Suppressor macrophage (primary cell): ENCODE measurements at regions not wholly inside any gene's neighbourhood (a gene's known extent, or its start where the extent isn't known, plus 50 kb on each side); places are given as distances from the start of the nearest gene placed in this dataset.
"Not testable (repeated sequence)": the region's sequence is repeated elsewhere in the genome, so short reads cannot be mapped to it uniquely, and the experiment has no call there.

ENCODE experiments used
- DNase-seq, 4 experiments: peaks; one replicate each; pipeline ENCODE4 v3.0.0-alpha.2; 2020 to 2022

DNA sequence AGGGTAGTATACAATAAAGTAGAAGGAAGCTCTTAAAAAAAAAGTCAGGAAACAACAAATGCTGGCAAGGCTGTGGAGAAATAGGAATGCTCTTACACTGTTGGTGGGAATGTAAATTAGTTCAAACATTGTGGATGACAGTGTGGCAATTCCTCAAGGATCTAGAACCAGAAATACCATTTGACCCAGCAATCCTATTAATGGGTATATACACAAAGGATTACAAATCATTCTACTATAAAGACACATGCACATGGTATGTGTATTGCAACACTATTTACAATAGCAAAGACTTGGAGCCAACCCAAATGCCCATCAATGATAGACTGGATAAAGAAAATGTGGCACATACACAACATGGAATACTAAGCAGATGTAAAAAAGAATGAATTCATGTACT lies 444.9 kb upstream of the EPHA5 start:
- not testable (repeated sequence) for DNase-seq

DNA sequence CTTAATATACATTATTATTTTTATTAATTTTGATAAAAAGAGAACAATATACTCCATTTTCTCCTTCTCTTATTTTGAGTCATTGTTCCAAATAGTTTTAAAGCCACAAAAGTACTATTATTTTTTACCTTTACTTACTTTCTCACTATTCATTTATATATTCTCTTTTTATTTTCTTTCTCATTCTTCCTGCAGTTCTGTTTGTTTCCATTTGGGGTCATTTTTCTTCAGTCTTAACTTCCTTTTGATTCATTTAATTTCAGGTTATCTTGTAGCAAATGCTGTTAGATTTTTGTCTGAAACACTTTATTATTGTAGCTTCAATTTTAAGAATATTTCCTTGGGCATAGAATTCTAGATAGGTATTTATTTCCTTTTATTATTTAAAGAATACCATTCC lies 438.6 kb upstream of the EPHA5 start:
- no peak for DNase-seq

DNA sequence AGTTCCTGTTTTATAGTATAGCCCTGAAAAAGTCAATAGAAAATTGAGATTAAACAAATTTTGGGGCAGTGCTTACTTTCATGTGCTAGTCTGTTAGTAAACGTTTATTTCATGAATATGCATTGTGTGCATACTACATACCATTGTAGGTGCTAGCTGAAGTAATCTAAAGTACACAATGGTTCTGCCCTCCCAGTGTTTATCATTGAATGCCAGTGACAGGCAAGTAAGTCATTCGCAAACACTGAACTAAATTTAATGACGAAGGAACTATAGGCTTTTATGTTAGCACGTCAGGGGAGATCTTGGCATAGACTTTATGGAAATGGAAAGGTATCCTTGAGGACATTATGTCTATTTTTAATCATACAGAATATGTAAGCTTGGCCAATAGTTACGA lies 426.9 kb upstream of the EPHA5 start:
- no peak for DNase-seq

- no peak for DNase-seq
Measured at GRCh38 chr4:66095065-66095464, 424.8 kb upstream of the EPHA5 start.

DNA sequence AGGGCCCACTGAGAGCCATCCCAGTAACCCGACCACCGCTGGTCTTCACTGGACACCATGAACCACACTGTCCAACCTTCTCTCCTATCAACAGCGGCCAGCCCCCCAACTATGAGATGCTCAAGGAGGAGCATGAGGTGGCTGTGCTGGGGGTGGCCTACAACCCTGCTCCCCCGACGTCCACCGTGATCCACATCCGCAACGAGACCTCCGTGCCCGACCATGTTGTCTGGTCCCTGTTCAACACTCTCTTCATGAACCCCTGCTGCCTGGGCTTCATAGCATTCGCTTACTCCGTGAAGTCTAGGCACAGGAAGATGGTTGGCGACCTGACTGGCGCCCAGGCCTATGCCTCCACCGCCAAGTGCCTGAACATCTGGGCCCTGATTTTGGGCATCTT lies 423.8 kb upstream of the EPHA5 start:
- DNase-seq: no peak

DNA sequence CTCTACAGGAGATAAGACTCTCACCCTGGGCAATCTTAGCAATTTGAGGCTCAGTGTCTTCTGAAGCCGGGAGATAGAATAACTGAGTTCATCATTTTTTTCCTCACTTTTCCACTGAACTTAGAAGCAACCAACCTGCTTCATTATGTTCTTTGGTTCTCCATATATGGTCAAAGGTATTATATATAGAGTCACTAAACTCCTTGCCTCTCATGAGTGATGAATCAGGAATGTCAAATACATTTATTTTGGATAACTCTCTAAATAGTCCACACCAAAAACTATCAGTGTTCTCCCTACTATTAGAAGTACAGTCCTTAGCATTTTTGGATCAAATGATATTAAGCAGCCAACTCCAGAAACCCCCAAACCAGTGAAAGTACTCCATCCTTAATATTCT lies 421.5 kb upstream of the EPHA5 start:
- no peak for DNase-seq

DNA sequence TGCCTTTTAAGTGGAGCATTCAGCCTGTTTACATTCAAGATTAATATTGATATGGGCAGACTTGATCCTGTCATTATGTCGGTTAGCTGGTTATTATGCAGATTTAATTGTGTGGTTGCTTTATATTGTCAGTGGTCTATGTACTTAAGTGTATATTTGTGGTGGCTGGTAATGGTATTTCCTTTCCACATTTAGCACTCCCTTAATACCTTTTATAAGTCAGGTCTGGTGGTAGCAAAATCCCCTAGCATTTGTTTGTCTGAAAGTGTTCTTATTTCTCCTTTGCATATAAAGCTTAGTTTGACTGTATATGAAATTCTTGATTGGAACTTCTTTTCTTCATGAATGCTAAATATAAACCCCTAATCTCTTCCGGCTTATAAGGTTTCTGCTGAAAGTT lies 403.7 kb upstream of the EPHA5 start:
- DNase-seq: no peak

DNA sequence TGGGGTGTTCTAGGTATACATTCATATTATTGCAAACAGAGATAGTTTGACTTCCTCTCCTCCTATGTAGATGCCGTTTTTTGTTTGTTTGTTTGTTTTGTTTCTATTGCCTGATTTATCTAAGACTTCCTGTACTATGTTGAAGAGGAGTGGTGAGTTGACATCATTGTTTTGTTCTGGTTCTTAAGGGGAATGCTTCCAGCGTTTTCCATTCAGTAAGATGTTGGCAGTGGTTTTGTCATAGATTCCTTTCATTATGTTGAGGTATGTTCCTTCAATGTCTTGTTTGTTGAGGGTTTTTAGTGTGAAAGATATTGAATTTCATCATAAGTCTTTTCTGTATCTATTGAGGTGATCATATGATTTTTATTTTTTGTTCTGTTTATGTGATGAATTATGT lies 401.6 kb upstream of the EPHA5 start:
- no peak for DNase-seq

DNA sequence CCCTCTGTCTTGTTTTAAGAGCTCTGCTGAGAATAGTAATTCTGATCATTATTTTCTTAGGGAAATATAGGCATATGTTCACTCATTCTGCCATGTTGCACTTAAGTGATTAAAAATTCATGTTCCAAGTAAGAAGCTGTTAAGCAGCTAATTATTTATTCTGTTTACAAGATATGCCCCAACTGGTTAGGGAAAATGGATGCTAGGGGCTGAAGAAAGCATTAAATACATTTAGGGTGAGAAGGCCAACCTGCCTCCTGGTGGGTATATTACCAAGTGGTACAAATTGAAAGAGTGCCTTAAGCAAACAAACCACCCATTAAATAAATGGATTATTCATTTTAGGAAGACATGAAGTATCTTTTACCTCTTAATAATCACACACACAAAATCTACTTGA lies 392.6 kb upstream of the EPHA5 start:
- DNase-seq: no peak

- no peak for DNase-seq
Measured at GRCh38 chr4:66062044-66062443, 391.8 kb upstream of the EPHA5 start.

DNA sequence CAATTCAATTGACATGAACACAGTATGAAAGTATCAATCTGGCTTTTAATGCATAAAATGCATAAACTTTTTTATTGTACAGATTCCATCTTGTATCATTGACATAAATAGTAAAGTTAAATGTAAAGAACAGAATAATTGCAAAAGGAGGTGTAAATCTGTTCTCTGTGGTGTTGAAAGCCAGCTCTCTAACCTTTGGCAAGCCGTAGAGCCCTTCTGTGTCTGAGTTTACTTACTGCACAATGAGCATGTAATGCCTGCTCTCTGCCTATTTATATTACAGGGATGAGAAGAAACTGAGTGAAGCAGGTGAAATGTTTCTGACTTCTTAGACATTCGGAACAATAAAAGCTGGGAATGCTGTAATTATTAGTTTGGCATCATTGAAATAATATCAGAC lies 389.3 kb upstream of the EPHA5 start:
- no peak for DNase-seq

- no peak for DNase-seq
Measured at GRCh38 chr4:66059136-66059535, 388.8 kb upstream of the EPHA5 start.

DNA sequence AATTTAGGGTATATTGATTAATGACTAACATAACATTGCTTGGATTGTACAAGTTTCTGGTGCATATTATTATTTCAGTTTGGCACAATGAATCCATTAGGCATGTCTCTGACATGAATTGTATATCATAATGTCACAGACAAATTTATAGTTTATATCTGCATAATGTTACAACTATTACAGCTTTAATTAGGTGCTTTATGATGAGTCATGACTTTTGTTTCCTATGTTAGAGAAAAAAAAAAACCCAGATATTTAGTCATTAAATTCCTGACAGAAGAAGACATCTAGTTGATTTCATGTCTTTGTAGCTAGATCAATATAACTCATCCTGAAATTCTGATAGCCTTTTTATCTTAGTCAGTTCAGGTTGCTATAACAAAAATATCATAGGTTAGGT lies 385.7 kb upstream of the EPHA5 start:
- no peak for DNase-seq

GRCh38 chr4:66052426-66052825 lies 382.1 kb upstream of the EPHA5 start:
- no peak for DNase-seq

- DNase-seq: no peak
Measured at GRCh38 chr4:66048861-66049260, 378.6 kb upstream of the EPHA5 start.

GRCh38 chr4:66045913-66046312 lies 375.6 kb upstream of the EPHA5 start:
- DNase-seq: no peak

DNA sequence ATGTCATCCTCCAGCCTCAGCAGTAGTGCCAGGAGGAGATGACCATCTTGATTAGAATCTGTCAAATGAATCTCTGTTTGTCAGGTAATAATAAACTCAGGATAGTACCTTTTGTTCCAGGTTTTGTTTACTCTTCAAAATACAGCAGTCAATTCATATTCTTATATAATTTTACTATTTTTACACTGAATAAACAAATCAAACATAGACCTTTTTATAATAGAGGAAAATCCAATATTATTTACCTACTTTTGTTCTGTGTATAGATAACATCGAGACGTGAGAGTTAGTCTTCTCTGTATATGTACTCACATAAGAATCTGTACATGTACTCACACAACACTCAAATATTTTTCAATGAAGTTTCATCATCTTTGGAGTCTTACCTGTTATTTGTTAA lies 365.4 kb upstream of the EPHA5 start:
- no peak for DNase-seq

- DNase-seq: no peak
Measured at GRCh38 chr4:66034671-66035070, 364.4 kb upstream of the EPHA5 start.

DNA sequence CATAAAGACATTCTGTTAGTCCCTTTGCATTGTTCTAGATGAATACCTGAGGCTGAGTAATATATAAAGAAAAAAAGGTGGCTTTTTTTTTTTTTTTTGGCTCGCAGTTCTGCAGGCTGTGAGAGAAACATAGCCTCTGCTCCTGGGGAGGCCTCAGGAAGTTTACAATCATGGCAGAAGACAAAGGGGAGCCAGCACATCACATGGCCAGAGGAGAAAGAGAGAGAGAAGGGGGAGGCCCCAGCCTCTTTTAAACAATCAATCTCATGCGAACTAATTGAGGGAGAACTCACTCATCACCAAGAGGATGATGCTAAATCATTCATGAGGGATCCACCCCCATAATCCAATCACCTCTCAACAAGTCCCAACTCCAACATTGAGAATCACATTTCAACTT lies 364.0 kb upstream of the EPHA5 start:
- DNase-seq: no peak

DNA sequence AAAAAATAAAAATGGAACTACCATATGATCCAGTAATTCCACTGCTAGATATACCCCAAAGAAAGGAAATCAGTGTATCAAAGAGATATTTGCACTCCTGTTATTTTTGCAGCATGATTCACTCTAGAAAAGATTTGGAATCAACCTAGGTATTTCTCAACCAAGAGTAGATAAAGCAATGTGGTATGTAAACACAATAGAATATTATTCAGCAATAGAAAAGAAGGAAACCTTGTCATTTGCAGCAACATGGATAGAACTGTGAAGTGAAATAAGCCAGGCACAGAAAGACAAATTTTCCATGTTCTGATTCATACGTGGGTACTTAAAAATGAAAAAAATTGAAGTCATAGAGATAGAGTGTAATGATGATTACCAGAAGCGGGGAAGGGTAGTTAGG lies 362.3 kb upstream of the EPHA5 start:
- DNase-seq: no peak

GRCh38 chr4:66028668-66029067 lies 358.4 kb upstream of the EPHA5 start:
- DNase-seq: no peak

DNA sequence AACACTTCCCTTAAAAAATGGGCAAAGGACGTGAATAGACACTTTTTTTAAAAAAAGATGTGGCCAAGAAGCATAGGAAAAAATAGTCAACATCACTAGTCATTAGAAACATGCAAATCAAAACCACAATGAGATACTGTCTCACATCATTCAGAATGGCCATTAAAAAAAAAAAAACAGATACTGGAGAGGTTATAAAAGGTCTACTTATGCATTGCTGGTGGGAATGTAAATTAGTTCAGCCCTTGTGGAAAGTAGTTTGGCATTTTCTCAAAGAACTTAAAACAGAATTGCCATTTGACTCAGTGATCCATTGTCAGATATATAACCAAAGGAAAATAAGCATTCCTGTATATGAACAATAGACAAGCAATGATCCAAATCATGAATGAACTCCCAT lies 352.8 kb upstream of the EPHA5 start:
- no peak for DNase-seq

DNA sequence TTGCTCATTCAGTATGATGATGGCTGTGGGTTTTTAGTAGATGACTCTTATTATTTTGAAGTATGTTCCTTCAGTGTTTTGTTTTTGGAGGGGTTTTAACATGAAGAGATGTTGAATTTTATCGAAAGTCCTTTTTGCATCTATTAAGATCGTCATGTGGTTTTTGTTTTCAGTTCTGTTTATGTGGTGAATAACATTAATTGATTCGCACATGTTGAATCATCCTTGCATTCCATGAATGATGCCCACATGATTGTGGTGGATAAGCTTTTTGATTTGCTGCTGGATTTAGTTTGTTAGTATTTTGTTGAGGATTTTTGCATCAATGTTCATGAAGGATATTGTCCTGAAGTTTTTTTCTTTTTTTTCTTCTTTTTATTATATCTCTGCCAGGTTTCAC lies 347.4 kb upstream of the EPHA5 start:
- no peak for DNase-seq

- no peak for DNase-seq
Measured at GRCh38 chr4:66016240-66016639, 346.0 kb upstream of the EPHA5 start.

- no peak for DNase-seq
Measured at GRCh38 chr4:66014146-66014765, 344.0 kb upstream of the EPHA5 start.
